HCT116 (cell line): ENCODE measurements at regions not wholly inside any gene's neighbourhood (a gene's known extent, or its start where the extent isn't known, plus 50 kb on each side); places are given as distances from the start of the nearest gene placed in this dataset.

Source experiments
- ATAC-seq: fragments of 200-7000 bp; cut with Tn5 transposase; 2 replicates; pipeline ENCODE4 v1.9.1; 2020; ENCODE audit warnings: mild to moderate bottlenecking, moderate library complexity
- BruUV-seq: library from RNA; stranded (reverse); fragments of 400-500 nt; replicated peaks from 2 replicates; lab custom pipeline; 2021; lab: Mats Ljungman, UMichigan
- CTCF ChIA-PET: fragments of 300-600 bp; sonication (Branson Sonifier 250); formaldehyde crosslinking; loops from one replicate; lab custom pipeline; 2021; ENCODE audit warnings: antibody characterized with exemption; lab: Charles Lee
- POLR2A ChIA-PET: fragments of 300-600, 350-600 bp; sonication (Branson Sonifier 250); formaldehyde crosslinking; loops from one replicate; lab custom pipeline; 2021; ENCODE audit warnings: antibody characterized with exemption; lab: Charles Lee
- RAD21 ChIA-PET, 2 experiments: fragments of 300-600 bp; sonication (Branson Sonifier 250); formaldehyde crosslinking; loops; one replicate each; lab custom pipeline; 2023; ENCODE audit warnings: low total read pairs in 2 of 2; ENCODE audit not compliant: uncharacterized antibody in 2 of 2, unreplicated experiment in 2 of 2, low non-redundant PET in 1 of 2; lab: Charles Lee
- DNase-seq: peaks from one replicate; pipeline ENCODE4 v3.0.0-alpha.2; 2010; ENCODE audit warnings: low read depth, low spot score
- H2AFZ ChIP-seq: fragments of 200-600 bp; shearing (Covaris generic), sonication (generic); 2 replicates; pipeline ENCODE4 v1.6.1; 2017; ENCODE audit warnings: low read depth, mixed run types, mixed read lengths, antibody characterized with exemption, low read length; ENCODE audit not compliant: poor library complexity, severe bottlenecking
- H3K27ac ChIP-seq: 2 replicates; pipeline ENCODE4 v1.5.1; 2012; ENCODE audit warnings: low read depth, low read length
- H3K27me3 ChIP-seq: fragments of 200-600 bp; sonication (generic); 2 replicates; pipeline ENCODE4 v1.6.1; 2016; ENCODE audit warnings: mixed run types, low read length, mixed read lengths; ENCODE audit not compliant: insufficient read depth
- H3K36me3 ChIP-seq, 2 experiments: fragments of 200-500 bp in 1 of 2; fragments of 200-600 bp in 1 of 2; sonication (Bioruptor generic) in 1 of 2; sonication (generic) in 1 of 2; 2 replicates each; pipeline versions ENCODE4 v1.5.1 to v1.6.1; 2014 to 2016; ENCODE audit warnings: low read length in 2 of 2, inconsistent platforms in 1 of 2, mixed read lengths in 1 of 2, mixed run types in 1 of 2; ENCODE audit not compliant: insufficient read depth in 2 of 2, control insufficient read depth in 1 of 2
- H3K4me1 ChIP-seq, 2 experiments: fragments of 200-600 bp in 1 of 2; sonication (generic) in 1 of 2; 2 replicates each; pipeline versions ENCODE4 v1.5.1 to v1.6.1; 2012 to 2017; ENCODE audit warnings: low read length in 2 of 2, inconsistent platforms in 1 of 2, mild to moderate bottlenecking in 1 of 2, mixed read lengths in 1 of 2, mixed run types in 1 of 2, moderate library complexity in 1 of 2; ENCODE audit not compliant: insufficient read depth in 2 of 2, control insufficient read depth in 1 of 2
- H3K4me2 ChIP-seq: fragments of 200-600 bp; sonication (generic); 2 replicates; pipeline ENCODE4 v1.6.1; 2017; ENCODE audit warnings: mixed run types, low read length, mixed read lengths
- H3K4me3 ChIP-seq, 2 experiments: fragments of 200-600 bp in 1 of 2; sonication (generic) in 1 of 2; replicated peaks in 1 of 2; 2 replicates each; pipeline ENCODE4 v1.5.1; 2011 to 2016; ENCODE audit warnings: low read length in 2 of 2, control low read depth in 1 of 2, low read depth in 1 of 2, mild to moderate bottlenecking in 1 of 2, mixed read lengths in 1 of 2, mixed run types in 1 of 2
- H3K79me2 ChIP-seq: fragments of 200-600 bp; sonication (generic); 2 replicates; pipeline ENCODE4 v1.6.1; 2017; ENCODE audit warnings: mild to moderate bottlenecking, mixed run types, low read length, moderate library complexity, mixed read lengths; ENCODE audit not compliant: insufficient read depth
- H3K9ac ChIP-seq: fragments of 200-600 bp; sonication (generic); 2 replicates; pipeline ENCODE4 v1.6.1; 2016; ENCODE audit warnings: low read length, mixed read lengths
- H3K9me2 ChIP-seq: fragments of 200-600 bp; sonication (generic), shearing (Covaris generic); 2 replicates; pipeline ENCODE4 v1.6.1; 2017; ENCODE audit warnings: mixed run types, mild to moderate bottlenecking, moderate library complexity; ENCODE audit not compliant: insufficient read depth
- H3K9me3 ChIP-seq, 2 experiments: fragments of 200-500 bp in 1 of 2; fragments of 200-600 bp in 1 of 2; sonication (Bioruptor generic) in 1 of 2; sonication (generic) in 1 of 2; 2 replicates each; pipeline ENCODE4 v1.6.1; 2014 to 2017; ENCODE audit warnings: low read length in 2 of 2, mixed read lengths in 2 of 2, inconsistent platforms in 1 of 2, low read depth in 1 of 2, mild to moderate bottlenecking in 1 of 2, mixed run types in 1 of 2, moderate library complexity in 1 of 2; ENCODE audit not compliant: control insufficient read depth in 1 of 2, insufficient read depth in 1 of 2
- H4K20me1 ChIP-seq: fragments of 200-600 bp; sonication (generic), shearing (Covaris generic); 2 replicates; pipeline ENCODE4 v1.6.1; 2017; ENCODE audit warnings: mixed run types, mild to moderate bottlenecking, moderate library complexity; ENCODE audit not compliant: insufficient read depth
- FOSL1 ChIP-seq: IDR thresholded peaks from 2 replicates; pipeline ENCODE4 v1.6.1; 2012; ENCODE audit warnings: low read depth
- SP1 ChIP-seq: IDR thresholded peaks from 2 replicates; pipeline ENCODE4 v1.6.1; 2012; ENCODE audit warnings: low read depth
- TCF7L2 ChIP-seq: IDR thresholded peaks from 2 replicates; pipeline ENCODE4 v1.7.0; 2011; ENCODE audit warnings: borderline replicate concordance, inconsistent platforms; ENCODE audit not compliant: insufficient read depth, insufficient read length; ENCODE audit errors: extremely low read depth
- intact Hi-C: fragments of 100-400 bp; cut with micrococcal nuclease; formaldehyde crosslinking; loops from 2 replicates; pipeline ENCODE4 v1.10.0; 2022
- TF ChIP-seq, protein P1 (sequence below), 3 experiments: fragments of 200-600 bp in 1 of 3; sonication (generic) in 1 of 3; IDR thresholded peaks in 2 of 3; conservative IDR thresholded peaks in 1 of 3; 2 replicates each; pipeline ENCODE4 v1.5.1; 2012 to 2017; ENCODE audit warnings: low read depth in 2 of 3, low read length in 2 of 3, antibody characterized with exemption in 1 of 3, borderline replicate concordance in 1 of 3, control low read depth in 1 of 3, mild to moderate bottlenecking in 1 of 3, mixed read lengths in 1 of 3, mixed run types in 1 of 3, moderate library complexity in 1 of 3; ENCODE audit not compliant: insufficient read depth in 1 of 3

DNA sequence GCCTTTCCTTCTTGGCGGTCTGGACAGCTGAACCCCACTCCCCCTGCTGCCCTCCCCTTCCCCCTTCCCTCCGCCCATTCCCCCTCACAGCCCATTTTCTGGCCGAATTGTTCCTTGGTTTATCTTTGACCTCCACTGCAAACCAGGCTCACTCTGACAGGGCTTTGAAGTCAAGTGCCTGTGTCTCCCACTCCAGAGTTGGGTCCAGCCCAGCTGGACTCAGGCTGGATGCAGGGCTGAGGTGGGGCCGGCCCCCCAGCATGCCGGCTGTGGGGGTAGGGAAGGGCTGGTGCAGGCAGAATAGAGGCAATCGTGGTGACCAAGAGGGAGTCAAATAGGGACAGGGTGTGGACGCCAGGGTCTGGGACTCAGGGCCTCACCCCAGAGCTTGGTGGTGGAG, 57.0 kb upstream of the MRPS22 start:
- H3K27me3 ChIP-seq, result no peaks in the 10 kb centered on the region
- H3K4me1 ChIP-seq, result peaks cover 13 to 44% of the 10 kb centered on the region in 2 experiments
- DNase-seq (no peak), ATAC-seq (no peak)
- TF ChIP-seq SP1, result no peak
- TF ChIP-seq, protein P1, sequence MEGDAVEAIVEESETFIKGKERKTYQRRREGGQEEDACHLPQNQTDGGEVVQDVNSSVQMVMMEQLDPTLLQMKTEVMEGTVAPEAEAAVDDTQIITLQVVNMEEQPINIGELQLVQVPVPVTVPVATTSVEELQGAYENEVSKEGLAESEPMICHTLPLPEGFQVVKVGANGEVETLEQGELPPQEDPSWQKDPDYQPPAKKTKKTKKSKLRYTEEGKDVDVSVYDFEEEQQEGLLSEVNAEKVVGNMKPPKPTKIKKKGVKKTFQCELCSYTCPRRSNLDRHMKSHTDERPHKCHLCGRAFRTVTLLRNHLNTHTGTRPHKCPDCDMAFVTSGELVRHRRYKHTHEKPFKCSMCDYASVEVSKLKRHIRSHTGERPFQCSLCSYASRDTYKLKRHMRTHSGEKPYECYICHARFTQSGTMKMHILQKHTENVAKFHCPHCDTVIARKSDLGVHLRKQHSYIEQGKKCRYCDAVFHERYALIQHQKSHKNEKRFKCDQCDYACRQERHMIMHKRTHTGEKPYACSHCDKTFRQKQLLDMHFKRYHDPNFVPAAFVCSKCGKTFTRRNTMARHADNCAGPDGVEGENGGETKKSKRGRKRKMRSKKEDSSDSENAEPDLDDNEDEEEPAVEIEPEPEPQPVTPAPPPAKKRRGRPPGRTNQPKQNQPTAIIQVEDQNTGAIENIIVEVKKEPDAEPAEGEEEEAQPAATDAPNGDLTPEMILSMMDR (IDR thresholded peaks at IDR 0.05 in 2 of 3, conservative IDR thresholded peaks at IDR 0.05 in 1 of 3; ENCODE audit: borderline replicate concordance in 1 of 3, insufficient read depth in 1 of 3, low read depth in 2 of 3, low read length in 2 of 3), result no peak
- no peak overlapping the region for H2AFZ ChIP-seq
- CTCF ChIA-PET, result interaction anchor here (0.9 kb wide), 1 partner anchor 42 kb away, joined by 3 read pairs; no protein-coding TSS in a partner anchor
- H3K27ac ChIP-seq, result no peak overlapping the region
- no peak overlapping the region for H3K4me3 ChIP-seq
- H3K4me2 ChIP-seq, result no peak overlapping the region
- H4K20me1 ChIP-seq, result no peaks in the 10 kb centered on the region
- no TSS peak for BruUV-seq
- no peaks in the 10 kb centered on the region for H3K9me2 ChIP-seq
- no peaks in the 10 kb centered on the region for H3K79me2 ChIP-seq
- RAD21 ChIA-PET, result no interaction called here
- H3K9me3 ChIP-seq, result no peaks in the 10 kb centered on the region
- intact Hi-C loops, result no loop called here
- no peak overlapping the region for H3K9ac ChIP-seq
- no peaks in the 10 kb centered on the region for H3K36me3 ChIP-seq
- POLR2A ChIA-PET, result no interaction called here

DNA sequence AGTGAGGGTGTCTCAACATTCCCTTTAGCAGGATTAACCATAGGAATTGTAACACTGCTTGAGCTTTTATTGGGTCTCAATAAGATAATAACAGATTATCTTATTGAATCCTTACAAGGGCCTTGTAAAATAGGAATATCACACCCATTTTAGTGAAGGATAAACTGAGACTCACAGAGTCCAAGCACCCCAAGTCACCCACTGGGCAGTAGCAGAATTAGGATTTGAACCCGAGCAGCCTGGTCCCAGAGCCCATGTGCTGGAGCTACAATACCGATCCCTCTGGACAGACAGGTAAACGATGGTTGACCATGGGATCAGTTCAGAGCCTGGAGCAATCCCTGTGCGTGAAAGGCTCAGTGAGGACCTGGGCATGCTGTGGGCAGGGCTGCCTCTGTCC, 56.3 kb upstream of the MRPS22 start:
- RAD21 ChIA-PET, result no interaction called here
- H3K27ac ChIP-seq, result no peak overlapping the region
- H3K4me1 ChIP-seq, result peaks cover 18 to 52% of the 10 kb centered on the region in 2 experiments
- BruUV-seq, result no TSS peak
- no peak overlapping the region for H2AFZ ChIP-seq
- no peak overlapping the region for H3K4me2 ChIP-seq
- ATAC-seq (no peak), DNase-seq (no peak)
- H3K9me3 ChIP-seq, result no peaks in the 10 kb centered on the region
- H3K9ac ChIP-seq, result no peak overlapping the region
- no peaks in the 10 kb centered on the region for H3K9me2 ChIP-seq
- H3K27me3 ChIP-seq, result no peaks in the 10 kb centered on the region
- TF ChIP-seq TCF7L2 (no peak), FOSL1 (no peak)
- TF ChIP-seq, protein P1 (IDR thresholded peaks at IDR 0.05 in 2 of 3, conservative IDR thresholded peaks at IDR 0.05 in 1 of 3; ENCODE audit: borderline replicate concordance in 1 of 3, insufficient read depth in 1 of 3, low read depth in 2 of 3, low read length in 2 of 3), result no peak
- no peaks in the 10 kb centered on the region for H4K20me1 ChIP-seq
- no peak overlapping the region for H3K4me3 ChIP-seq
- CTCF ChIA-PET, result interaction anchor here (0.9 kb wide), 1 partner anchor 41 kb away, joined by 3 read pairs; no protein-coding TSS in a partner anchor
- intact Hi-C loops, result no loop called here
- POLR2A ChIA-PET, result no interaction called here
- H3K36me3 ChIP-seq, result no peaks in the 10 kb centered on the region
- H3K79me2 ChIP-seq, result no peaks in the 10 kb centered on the region
